ENCODE measurements at regions not wholly inside any gene's neighbourhood (a gene's known extent, or its start where the extent isn't known, plus 50 kb on each side); places are given as distances from the start of the nearest gene placed in this dataset.
A peak's percentile ranks its signal among the peaks of the same experiment; 100 is the strongest.

GRCh38 chr10:29009464-29009863, 279.4 kb upstream of the LYZL1 start (continued):
- TF ChIP-seq BMI1 (IDR thresholded peaks at IDR 0.05; ENCODE audit: low read length) (no peak), ZNF436 (CRISPR knock-in tag; IDR thresholded peaks at IDR 0.05) (no peak), HNRNPLL (IDR thresholded peaks at IDR 0.05; ENCODE audit: low read depth, low read length, poor library complexity, severe bottlenecking) (no peak), POLR2AphosphoS2 (IDR thresholded peaks at IDR 0.05; ENCODE audit: low read length) (no peak), YY1 (IDR thresholded peaks at IDR 0.05; ENCODE audit: borderline replicate concordance in 1 of 3, control insufficient read depth in 1 of 3, extremely low read depth in 1 of 3, insufficient read depth in 3 of 3, insufficient read length in 1 of 3, insufficient replicate concordance in 2 of 3, low read depth in 1 of 3, low read length in 2 of 3) (no peak), MYNN (IDR thresholded peaks at IDR 0.05) (peak; percentile 86; the same call in 1 of the 2 replicates), MYNN (CRISPR knock-in tag; IDR thresholded peaks at IDR 0.05) (no peak), ZNF512 (tag; IDR thresholded peaks at IDR 0.05) (no peak), HOMEZ (CRISPR knock-in tag; IDR thresholded peaks at IDR 0.05) (no peak), ELF1 (tag; IDR thresholded peaks at IDR 0.05) (no peak), C11orf30 (IDR thresholded peaks at IDR 0.05; ENCODE audit: low read depth) (no peak), TSHZ1 (CRISPR knock-in tag; IDR thresholded peaks at IDR 0.05) (no peak), RB1 (IDR thresholded peaks at IDR 0.05; ENCODE audit: low read depth) (peak; percentile 20; the same call in 1 of the 2 replicates), NFRKB (IDR thresholded peaks at IDR 0.05; ENCODE audit: low read depth) (no peak), EWSR1 (IDR thresholded peaks at IDR 0.05; ENCODE audit: borderline replicate concordance, low read depth, partially characterized antibody) (no peak), NUFIP1 (IDR thresholded peaks at IDR 0.05; ENCODE audit: partially characterized antibody) (no peak), ZBTB33 (CRISPR knock-in tag; IDR thresholded peaks at IDR 0.05) (no peak), THRB (CRISPR knock-in tag; conservative IDR thresholded peaks at IDR 0.05) (no peak), TCF7L2 (IDR thresholded peaks at IDR 0.05; ENCODE audit: low read depth, low read length) (no peak), ZNF311 (CRISPR knock-in tag; IDR thresholded peaks at IDR 0.05) (peak; percentile 88; the same call in 1 of the 2 replicates)
